Prostate gland (tissue), 2 donors: ENCODE measurements at regions not wholly inside any gene's neighbourhood (a gene's known extent, or its start where the extent isn't known, plus 50 kb on each side); places are given as distances from the start of the nearest gene placed in this dataset.

Source experiments
- POLR2A ChIP-seq: fragments of 450-650 bp; IDR thresholded peaks from one replicate; pipeline ENCODE4 v1.6.1; 2016; ENCODE audit warnings: antibody characterized with exemption, mild to moderate bottlenecking
- POLR2AphosphoS5 ChIP-seq: sonication (generic); formaldehyde crosslinking; IDR thresholded peaks from one replicate; pipeline ENCODE4 v1.6.1; 2017; ENCODE audit warnings: antibody characterized with exemption
- TF ChIP-seq, protein P1 (sequence below), 4 experiments: fragments of 200-600 bp in 2 of 4; fragments of 450-650 bp in 2 of 4; sonication (generic) in 2 of 4; IDR thresholded peaks; 1 replicate in 3 of 4; 2 replicates in 1 of 4; pipeline ENCODE4 v1.5.1; 2016 to 2019; ENCODE audit warnings: antibody characterized with exemption in 4 of 4, mild to moderate bottlenecking in 2 of 4, moderate library complexity in 2 of 4

DNA sequence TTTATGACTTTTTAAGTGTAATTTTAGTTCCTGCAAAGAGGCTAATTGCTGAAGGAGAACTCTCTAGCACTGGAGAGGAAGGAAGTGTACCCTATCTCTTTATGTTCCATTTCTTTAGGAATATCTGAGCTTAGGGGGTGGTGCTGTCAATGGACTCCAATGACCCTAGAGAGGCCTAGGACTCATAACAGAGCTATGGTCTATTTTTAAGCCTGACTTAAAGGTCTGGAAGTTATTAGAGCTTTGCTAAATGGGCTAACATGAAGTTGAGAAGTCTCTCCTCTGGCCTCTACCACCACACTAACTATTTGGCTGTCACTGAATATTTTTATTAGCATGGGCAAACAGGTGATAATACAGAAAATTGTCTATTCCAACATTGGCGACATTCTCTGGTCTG lies 152.2 kb downstream of the SPATA18 start:
- TF ChIP-seq, protein P1, sequence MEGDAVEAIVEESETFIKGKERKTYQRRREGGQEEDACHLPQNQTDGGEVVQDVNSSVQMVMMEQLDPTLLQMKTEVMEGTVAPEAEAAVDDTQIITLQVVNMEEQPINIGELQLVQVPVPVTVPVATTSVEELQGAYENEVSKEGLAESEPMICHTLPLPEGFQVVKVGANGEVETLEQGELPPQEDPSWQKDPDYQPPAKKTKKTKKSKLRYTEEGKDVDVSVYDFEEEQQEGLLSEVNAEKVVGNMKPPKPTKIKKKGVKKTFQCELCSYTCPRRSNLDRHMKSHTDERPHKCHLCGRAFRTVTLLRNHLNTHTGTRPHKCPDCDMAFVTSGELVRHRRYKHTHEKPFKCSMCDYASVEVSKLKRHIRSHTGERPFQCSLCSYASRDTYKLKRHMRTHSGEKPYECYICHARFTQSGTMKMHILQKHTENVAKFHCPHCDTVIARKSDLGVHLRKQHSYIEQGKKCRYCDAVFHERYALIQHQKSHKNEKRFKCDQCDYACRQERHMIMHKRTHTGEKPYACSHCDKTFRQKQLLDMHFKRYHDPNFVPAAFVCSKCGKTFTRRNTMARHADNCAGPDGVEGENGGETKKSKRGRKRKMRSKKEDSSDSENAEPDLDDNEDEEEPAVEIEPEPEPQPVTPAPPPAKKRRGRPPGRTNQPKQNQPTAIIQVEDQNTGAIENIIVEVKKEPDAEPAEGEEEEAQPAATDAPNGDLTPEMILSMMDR (IDR thresholded peaks at IDR 0.05), result no peak
- TF ChIP-seq POLR2A, result no peak
- no peak for TF ChIP-seq POLR2AphosphoS5
